ENCODE measurements at regions not wholly inside any gene's neighbourhood (a gene's known extent, or its start where the extent isn't known, plus 50 kb on each side); places are given as distances from the start of the nearest gene placed in this dataset.
A peak's percentile ranks its signal among the peaks of the same experiment; 100 is the strongest.

GRCh38 chr3:106176734-106177133 lies 307.9 kb upstream of the CBLB start:
- peak; percentile 85 to 89 for ATAC-seq

GRCh38 chr3:106182950-106183511 lies 314.2 kb upstream of the CBLB start:
- ATAC-seq, result no peak

GRCh38 chr3:106183762-106184391 lies 315.1 kb upstream of the CBLB start:
- ATAC-seq, result no peak

- ATAC-seq, result peak; percentile 90 to 93
Observed at GRCh38 chr3:106184540-106185457, 316.0 kb upstream of the CBLB start.

- ATAC-seq, result peak; percentile 36 to 39
Observed at GRCh38 chr3:106185949-106186348, 317.1 kb upstream of the CBLB start.

- ATAC-seq, result no peak
Observed at GRCh38 chr3:106190296-106190695, 321.5 kb upstream of the CBLB start.

- no peak for ATAC-seq
Observed at GRCh38 chr3:106191211-106191610, 322.4 kb upstream of the CBLB start.

GRCh38 chr3:106191913-106192312 lies 323.1 kb upstream of the CBLB start:
- ATAC-seq, result no peak

GRCh38 chr3:106193876-106194275 lies 325.1 kb upstream of the CBLB start:
- ATAC-seq, result no peak

GRCh38 chr3:106194726-106195125 lies 325.9 kb upstream of the CBLB start:
- no peak for ATAC-seq

- ATAC-seq, result no peak
Observed at GRCh38 chr3:106197532-106198194, 328.9 kb upstream of the CBLB start.

- no peak for ATAC-seq
Observed at GRCh38 chr3:106204160-106204868, 335.5 kb upstream of the CBLB start.

GRCh38 chr3:106206146-106206545 lies 337.3 kb upstream of the CBLB start:
- ATAC-seq, result peak; percentile 18 to 60

- ATAC-seq, result peak; percentile 69 to 76
Observed at GRCh38 chr3:106206613-106207012, 337.8 kb upstream of the CBLB start.

GRCh38 chr3:106208251-106208650 lies 339.4 kb upstream of the CBLB start:
- ATAC-seq, result no peak

GRCh38 chr3:106208967-106209366 lies 340.2 kb upstream of the CBLB start:
- no peak for ATAC-seq

GRCh38 chr3:106209482-106209881 lies 340.7 kb upstream of the CBLB start:
- ATAC-seq, result no peak

- no peak for ATAC-seq
Observed at GRCh38 chr3:106210923-106211322, 342.1 kb upstream of the CBLB start.

- peak in 1 of 2 donors; percentile 25 for ATAC-seq
Observed at GRCh38 chr3:106212665-106213222, 343.9 kb upstream of the CBLB start.

GRCh38 chr3:106213954-106214353 lies 345.1 kb upstream of the CBLB start:
- ATAC-seq, result no peak

- ATAC-seq, result no peak
Observed at GRCh38 chr3:106214641-106215040, 345.8 kb upstream of the CBLB start.

GRCh38 chr3:106215047-106215446 lies 346.2 kb upstream of the CBLB start:
- ATAC-seq, result peak; percentile 84 to 87

Data from activated CD4-positive, CD25-positive, alpha-beta regulatory T cell treated with anti-CD3 and anti-CD28 coated beads, Interleukin-2, amount 50 U/mL, for 24 hours (primary cell).